HG03196 (cell line): ENCODE measurements at regions not wholly inside any gene's neighbourhood (a gene's known extent, or its start where the extent isn't known, plus 50 kb on each side); places are given as distances from the start of the nearest gene placed in this dataset.
"Not testable (repeated sequence)": the region's sequence is repeated elsewhere in the genome, so short reads cannot be mapped to it uniquely, and the experiment has no call there.

Experiments
- ATAC-seq: cut with Tn5 transposase; IDR thresholded peaks from one replicate; pipeline ENCODE4 v1.9.1; 2021; ENCODE audit not compliant: unreplicated experiment

GRCh38 chr1:120240181-120240580 is 63.9 kb upstream of the SEC22B start:
- ATAC-seq = not testable (repeated sequence)

GRCh38 chr1:120239351-120239750 is 63.0 kb upstream of the SEC22B start:
- not testable (repeated sequence) for ATAC-seq

- not testable (repeated sequence) for ATAC-seq
Observed at GRCh38 chr1:120238867-120239266, 62.5 kb upstream of the SEC22B start.

- ATAC-seq = not testable (repeated sequence)
Observed at GRCh38 chr1:120233661-120234018, 57.3 kb upstream of the SEC22B start.

DNA sequence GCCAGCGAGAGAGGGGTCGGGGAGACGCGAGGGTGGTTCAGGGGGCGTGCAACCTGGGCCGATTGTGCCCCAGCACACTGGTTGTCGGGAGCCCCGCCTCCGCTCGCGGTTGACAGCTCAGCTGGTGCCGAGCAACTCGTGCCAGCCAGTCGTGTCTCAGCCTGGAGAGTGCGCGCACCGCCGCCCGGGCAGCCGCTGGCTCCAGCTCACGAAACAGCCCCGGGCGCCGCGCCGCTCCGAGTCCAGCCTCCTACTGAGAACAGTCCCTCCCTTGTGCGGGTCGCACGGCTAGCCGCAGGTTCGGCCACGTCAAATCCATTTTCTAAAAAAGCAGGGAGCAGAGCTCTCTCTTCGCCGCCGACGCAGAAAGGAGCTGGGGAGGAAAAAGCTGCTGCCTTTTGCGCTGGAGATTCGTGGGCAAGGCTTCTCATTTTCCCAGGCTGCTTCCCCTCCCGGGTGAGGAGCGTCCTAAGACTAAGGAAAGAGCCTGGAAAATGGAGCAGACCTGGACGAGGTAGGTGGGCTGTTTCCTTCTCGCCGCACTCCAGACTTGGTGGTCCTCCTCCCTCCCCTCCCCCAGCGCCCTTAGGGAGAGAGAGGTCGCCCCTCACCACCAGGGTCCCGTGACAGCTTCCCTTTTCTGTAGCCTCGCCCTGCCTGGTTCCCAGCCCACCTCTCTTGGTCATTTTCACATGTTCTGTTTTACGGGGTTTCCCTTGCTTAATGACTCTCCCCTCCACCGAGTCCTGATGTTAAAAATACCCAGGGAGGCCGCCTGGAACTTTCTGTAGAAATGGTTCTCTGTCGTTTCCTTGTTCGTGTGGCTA is 56.7 kb upstream of the SEC22B start:
- not testable (repeated sequence) for ATAC-seq

- ATAC-seq = not testable (repeated sequence)
Observed at GRCh38 chr1:120229835-120230234, 53.5 kb upstream of the SEC22B start.
